ENCODE measurements at regions not wholly inside any gene's neighbourhood (a gene's known extent, or its start where the extent isn't known, plus 50 kb on each side); places are given as distances from the start of the nearest gene placed in this dataset.
A peak's percentile ranks its signal among the peaks of the same experiment; 100 is the strongest.

- no peak for DNase-seq
Measured at GRCh38 chr2:38203446-38203810, 127.5 kb upstream of the CYP1B1 start.

- DNase-seq: no peak
Measured at GRCh38 chr2:38202713-38203445, 126.9 kb upstream of the CYP1B1 start.

GRCh38 chr2:38201784-38202183, 125.8 kb upstream of the CYP1B1 start:
- no peak for DNase-seq

GRCh38 chr2:38200598-38200997, 124.6 kb upstream of the CYP1B1 start:
- DNase-seq: no peak

GRCh38 chr2:38199127-38199526, 123.2 kb upstream of the CYP1B1 start:
- DNase-seq: no peak

- no peak for DNase-seq
Measured at GRCh38 chr2:38194751-38195150, 118.8 kb upstream of the CYP1B1 start.

GRCh38 chr2:38192976-38193375, 117.0 kb upstream of the CYP1B1 start:
- DNase-seq: no peak

- no peak for DNase-seq
Measured at GRCh38 chr2:38192046-38192445, 116.1 kb upstream of the CYP1B1 start.

- no peak for DNase-seq
Measured at GRCh38 chr2:38191516-38191915, 115.6 kb upstream of the CYP1B1 start.

GRCh38 chr2:38190542-38191218, 114.7 kb upstream of the CYP1B1 start:
- DNase-seq: no peak

- DNase-seq: peak; percentile 61 to 67
Measured at GRCh38 chr2:38187541-38188011, 111.6 kb upstream of the CYP1B1 start.

GRCh38 chr2:38185012-38185491, 109.1 kb upstream of the CYP1B1 start:
- no peak for DNase-seq

- no peak for DNase-seq
Measured at GRCh38 chr2:38182492-38183003, 106.6 kb upstream of the CYP1B1 start.

- no peak for DNase-seq
Measured at GRCh38 chr2:38181806-38182491, 106.0 kb upstream of the CYP1B1 start.

GRCh38 chr2:38180754-38181153, 104.8 kb upstream of the CYP1B1 start:
- no peak for DNase-seq

- DNase-seq: no peak
Measured at GRCh38 chr2:38178556-38179419, 102.8 kb upstream of the CYP1B1 start.

- DNase-seq: no peak
Measured at GRCh38 chr2:38178119-38178518, 102.2 kb upstream of the CYP1B1 start.

- DNase-seq: no peak
Measured at GRCh38 chr2:38176619-38177021, 100.7 kb upstream of the CYP1B1 start.

GRCh38 chr2:38174646-38175423, 98.9 kb upstream of the CYP1B1 start:
- no peak for DNase-seq

GRCh38 chr2:38174131-38174530, 98.2 kb upstream of the CYP1B1 start:
- DNase-seq: no peak

- no peak for DNase-seq
Measured at GRCh38 chr2:38173683-38174082, 97.7 kb upstream of the CYP1B1 start.

All from right lung (tissue), 2 donors.